GM18517 (cell line): ENCODE measurements at regions not wholly inside any gene's neighbourhood (a gene's known extent, or its start where the extent isn't known, plus 50 kb on each side); places are given as distances from the start of the nearest gene placed in this dataset.
"Not testable (repeated sequence)": the region's sequence is repeated elsewhere in the genome, so short reads cannot be mapped to it uniquely, and the experiment has no call there.

Experiments used
- ATAC-seq: cut with Tn5 transposase; IDR thresholded peaks from one replicate; pipeline ENCODE4 v1.9.1; 2021; ENCODE audit warnings: mild to moderate bottlenecking, moderate library complexity; ENCODE audit not compliant: unreplicated experiment

DNA sequence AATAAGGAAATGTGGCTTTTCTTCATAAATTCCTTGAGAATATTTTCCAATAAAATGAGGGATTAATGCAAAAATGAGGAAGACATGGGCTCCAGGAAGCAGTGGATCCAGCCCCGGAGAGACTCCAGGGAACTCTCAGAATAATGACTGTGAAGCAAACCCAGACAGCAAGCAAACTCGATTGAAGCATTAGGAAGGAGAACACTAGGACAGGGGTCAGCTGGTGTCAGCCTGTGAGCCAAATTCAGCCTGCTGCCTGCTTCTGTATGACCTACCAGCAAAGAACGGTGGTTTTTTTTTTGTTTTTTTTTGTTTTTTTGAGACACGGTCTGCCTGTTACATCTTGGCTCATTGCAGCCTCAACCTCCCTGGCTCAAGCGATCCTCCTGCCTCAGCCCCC is 133.9 kb upstream of the FOXN2 start:
- no peak for ATAC-seq

DNA sequence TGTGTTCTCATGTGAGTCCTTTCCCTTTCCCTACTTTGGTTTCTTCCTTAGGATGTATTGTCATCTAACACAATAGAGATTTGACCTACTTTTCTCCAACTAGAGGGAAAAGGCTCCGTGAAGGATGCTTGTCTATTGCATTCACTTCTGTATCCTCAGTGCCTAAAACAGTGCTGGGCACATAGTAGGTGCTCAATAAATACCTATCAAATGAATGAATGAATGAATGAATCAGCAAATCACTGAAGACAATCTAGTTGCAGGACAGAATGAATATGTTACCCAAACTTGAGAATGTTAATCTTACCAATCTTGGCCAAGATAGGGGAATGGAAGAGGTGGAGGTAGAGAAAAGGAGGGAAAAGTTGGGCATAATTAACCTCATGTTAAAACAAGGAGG is 131.2 kb upstream of the FOXN2 start:
- no peak for ATAC-seq

DNA sequence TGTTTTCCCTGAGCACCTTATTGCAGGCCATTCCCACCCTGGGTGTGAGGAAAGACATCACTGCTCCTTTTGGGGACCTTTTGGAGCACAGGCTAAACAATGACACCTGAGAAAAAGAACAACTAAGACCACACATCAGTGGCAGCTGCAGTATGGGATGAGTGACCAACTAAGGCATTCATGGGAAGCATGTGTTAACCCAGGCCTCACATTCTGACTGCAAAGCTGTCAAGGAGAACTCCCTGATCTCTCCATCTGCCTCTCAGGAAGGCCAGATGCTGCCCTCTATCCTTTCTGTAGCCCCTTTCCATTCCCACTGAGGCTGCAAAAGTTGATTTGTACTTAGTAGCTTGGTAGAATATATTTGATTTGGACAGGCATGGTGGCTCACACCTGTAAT is 130.5 kb upstream of the FOXN2 start:
- ATAC-seq: no peak

DNA sequence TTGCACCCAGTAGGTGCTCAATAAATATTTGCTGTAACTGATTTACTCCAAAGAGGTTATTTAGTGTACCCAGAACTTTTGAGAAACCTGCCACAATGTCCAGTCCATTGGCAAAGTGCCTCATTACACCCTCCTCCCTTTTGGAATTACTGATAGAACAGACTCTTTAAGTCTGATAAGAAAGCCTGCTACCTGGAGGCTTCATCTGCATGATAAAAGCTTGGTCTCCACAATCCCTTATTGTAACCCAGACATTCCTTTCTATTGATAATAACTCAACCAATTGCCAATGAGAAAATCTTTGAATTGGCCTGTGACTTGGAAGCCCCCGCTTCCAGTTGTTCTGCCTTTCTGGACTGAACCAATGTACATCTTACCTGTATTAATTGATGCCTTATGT is 127.0 kb upstream of the FOXN2 start:
- no peak for ATAC-seq

DNA sequence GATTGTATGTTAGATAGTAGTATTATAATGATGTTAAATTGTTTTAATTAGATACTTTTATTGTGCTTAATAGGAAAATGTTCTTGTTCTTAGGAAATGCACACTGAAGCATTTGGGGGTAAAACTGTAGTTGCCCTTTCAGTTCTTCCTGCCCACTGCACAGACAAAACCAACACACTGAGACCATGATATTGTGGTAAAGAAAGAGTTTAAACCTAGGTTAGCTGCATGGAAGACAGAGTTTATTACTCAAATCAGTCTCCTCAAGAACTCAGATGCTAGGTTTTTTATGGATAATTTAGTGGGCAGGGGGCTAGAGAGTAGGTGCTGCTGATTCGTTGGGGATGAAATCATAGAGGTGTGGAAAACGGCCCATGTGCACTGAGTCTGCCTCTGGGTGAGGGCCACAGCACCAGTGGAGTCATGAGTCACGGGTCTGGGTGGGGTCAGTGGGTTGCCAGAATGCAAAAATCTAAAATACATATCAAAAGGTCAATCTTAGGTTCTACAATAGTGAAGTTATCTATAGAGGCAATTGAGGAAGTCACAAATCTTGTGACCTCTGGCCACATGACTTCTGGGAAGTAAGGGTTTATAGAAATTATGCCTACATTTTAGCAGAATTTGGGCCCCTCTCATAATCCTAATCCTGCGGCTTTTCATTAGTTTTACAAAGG is 124.8 kb upstream of the FOXN2 start:
- no peak for ATAC-seq

DNA sequence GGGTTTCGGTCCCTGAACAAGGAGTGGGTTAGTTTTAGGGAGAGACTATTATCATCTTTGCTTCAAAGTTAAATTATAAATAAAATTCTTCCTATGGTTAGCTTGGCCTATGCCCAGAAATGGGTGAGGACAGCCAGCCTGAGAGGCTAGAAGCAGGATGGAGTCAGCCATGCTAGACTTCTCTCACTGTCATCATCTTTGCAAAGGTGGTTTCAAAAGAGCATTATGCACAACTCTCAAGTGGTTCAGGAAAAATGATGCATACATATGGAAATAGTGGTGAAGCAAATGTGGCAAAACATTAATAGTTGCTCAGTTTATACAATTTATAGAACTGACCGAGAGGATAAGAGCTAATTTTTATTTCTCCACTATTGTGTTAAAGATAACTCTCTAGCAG is 124.3 kb upstream of the FOXN2 start:
- ATAC-seq: no peak

DNA sequence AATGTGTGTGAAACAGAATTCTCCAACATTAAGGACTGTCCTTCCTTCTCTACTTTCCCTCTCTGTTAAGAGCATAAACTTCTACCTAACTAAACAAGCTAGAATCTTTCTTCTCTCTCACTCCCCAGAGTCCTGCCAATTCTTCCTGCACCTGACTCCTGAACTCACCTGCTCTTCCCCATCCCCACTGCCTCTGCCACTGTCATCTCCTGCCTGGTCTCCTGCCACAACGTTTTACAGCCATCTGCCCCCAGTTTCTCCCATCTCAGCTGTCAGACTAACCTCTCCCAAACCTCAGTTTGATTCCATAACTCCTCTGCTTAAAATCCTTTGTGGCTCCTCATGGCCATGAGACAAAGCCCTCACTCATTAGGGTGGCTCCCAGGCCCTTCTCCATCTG is 119.8 kb upstream of the FOXN2 start:
- no peak for ATAC-seq

DNA sequence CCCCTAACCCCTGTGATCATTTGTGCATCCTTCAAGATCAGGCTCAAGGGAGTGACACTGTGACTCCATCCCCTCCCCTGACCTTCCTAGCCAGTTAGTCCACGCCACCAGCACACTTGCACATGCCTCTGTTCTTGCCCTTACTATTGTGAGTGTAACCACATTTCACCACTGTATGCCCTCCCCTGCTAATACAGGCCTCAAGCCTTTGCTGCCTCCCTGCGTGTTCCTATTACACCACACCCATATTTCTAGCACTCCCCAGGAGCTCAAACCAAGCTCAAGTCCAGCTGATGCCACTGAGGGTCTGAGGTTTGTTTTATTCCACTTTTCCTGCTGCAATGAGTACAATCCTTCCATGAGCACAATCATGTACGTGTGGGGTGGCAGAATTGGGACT is 119.3 kb upstream of the FOXN2 start:
- ATAC-seq: no peak

DNA sequence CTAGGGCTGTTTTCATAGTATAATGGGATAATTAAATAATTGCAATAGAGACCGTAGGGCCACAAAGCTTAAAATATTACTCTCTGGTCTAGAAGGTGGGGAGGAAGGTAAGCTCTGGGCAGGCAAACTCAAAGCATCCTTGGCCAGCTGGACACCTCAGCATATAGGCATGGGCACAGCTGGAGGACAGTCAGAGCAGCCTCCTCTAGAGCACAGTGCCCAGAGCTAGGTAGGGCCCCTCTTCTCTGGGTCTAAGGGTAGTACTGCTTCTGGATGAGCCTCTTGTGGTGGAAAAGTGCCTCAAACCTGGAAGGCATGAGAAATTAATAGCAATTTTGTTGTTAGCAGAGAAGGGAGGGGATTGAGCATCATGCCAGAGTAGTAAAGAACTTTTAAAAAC is 116.9 kb upstream of the FOXN2 start:
- no peak for ATAC-seq

DNA sequence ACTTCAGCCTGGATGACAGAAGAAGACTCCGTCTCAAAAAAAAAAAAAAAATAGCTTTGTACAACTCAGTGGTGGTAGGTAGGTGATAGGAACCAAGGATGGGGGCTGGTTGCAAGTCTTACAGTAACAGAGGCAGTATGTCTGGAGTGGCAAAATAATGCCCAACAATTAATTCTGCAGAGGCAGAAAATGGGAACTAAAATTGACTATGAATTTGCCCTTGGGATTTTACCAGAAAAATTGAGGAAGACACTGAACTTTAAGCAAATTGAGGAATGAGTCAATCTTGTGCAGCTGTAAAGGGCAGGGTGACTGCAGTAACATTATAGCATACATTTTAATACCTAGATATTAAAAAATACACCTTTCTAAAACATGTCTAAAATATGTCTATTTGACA is 116.1 kb upstream of the FOXN2 start:
- no peak for ATAC-seq

DNA sequence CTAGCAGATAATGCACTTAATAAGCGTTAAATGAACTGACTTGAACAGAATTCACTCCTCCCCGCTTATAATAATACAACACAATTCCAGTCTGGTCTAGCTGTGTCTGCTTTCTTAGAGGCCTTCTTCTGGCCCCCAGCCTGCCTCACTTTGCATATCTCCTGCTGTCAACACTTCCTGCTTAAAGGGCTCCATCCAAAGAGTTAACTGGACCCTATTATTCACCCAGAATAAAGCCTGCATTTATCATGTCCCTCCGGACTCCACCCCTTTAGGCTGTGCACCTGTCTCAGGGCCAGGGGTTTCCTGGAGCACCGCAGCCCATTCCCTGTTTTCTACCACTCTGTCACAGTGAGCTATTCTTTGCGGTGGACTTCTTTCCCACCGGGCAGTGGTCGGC is 115.4 kb upstream of the FOXN2 start:
- ATAC-seq: no peak

DNA sequence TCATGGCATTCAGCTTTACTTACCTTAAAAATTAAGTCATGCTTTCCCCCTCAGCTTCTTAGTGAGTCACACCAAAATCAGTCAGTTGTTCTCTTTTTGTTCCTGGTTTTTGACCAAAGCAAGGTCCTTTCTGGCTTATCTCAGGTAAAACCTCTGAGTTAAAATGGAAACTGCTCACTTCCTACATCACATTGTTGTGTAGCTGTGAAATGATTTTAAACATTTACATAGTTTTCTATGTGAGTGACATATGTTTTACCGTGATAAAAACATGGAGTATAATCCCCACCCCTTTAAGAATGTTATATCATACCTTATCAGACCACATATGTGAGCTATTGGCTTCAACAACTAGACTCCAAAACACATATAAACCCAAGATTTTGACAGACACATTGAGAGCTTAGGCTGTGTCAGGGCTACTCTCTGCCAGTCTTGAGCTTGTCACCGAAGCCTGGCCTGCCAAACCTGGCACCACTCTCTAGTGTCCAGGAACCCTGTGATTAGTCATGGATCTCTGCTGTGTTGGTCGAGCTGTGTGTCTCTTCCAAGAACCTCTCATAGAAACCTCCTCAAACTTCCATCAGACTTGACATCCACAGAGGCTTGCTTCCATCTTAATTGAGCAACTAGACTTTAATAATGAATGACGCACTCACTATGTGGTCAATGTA is 113.7 kb upstream of the FOXN2 start:
- ATAC-seq: no peak

DNA sequence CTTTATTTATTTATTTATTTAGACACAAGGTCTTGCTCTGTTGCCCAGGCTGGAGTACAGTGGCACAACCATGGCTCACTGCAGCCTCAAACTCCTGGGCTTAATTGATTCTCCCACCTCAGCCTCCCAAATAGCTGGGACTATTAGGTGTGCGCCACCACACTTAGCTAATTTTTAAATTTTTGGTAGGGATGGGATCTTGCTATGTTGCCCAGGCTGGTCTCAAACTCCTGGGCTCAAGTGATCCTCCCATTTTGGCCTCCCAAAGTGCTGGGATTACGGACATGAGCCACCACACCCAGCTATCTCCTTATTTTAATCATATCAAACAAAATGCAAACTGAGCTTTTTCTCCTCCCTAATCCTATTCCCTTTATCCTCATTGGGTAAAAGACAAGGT is 113.0 kb upstream of the FOXN2 start:
- ATAC-seq: not testable (repeated sequence)

DNA sequence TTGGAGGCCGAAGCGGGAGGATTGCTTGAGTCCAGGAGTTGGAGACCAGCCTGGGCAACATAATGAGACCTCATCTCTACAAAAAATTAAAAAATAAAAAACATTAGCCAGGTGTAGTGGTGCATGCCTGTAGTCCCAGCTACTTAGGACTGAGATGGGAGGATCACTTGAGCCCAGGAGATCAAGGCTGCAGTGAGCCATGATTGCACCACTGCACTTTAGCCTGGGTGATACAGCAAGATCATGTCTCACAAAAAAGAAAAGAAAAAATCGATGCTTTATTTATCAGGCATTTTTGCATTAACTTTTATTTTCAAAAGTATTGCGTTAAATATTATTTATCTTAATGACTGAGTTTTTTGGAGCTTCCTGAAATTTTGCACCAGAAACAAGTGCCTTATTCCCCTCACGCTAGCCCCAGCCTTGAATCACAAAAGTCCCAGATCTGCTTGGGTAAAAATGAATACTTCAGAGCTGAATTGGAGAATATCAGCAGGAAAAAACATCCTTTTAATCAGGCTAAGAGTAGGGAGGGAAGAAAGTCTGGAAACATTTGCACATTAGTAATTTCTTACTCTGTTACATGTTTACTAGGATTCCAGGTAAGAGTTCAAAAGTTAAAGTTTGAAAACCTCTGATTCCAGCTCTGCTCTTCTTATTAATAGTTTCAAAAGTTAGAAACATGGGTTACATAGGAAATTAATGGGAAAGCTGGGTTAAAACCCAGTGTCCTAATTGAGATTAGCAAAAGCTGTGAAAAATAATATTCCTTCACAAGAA is 111.4 kb upstream of the FOXN2 start:
- ATAC-seq: no peak

DNA sequence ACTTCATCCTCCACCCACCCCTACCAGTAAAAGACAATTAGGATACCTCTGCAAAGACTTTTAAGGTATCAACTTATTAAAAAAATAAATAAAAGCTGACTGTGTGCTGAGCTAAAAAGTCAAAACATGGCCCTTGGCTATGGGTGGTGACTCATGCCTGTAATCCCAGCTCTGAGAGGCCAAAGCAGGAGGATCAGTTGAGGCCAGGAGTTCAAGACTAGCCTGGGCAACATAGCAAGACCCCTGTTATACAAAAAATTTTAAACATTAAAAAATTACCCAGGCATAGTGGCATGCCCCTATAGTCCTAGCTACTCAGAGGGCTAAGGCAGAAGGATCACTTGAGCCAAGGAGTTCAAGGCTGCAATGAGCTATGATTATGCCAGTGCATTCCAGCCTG is 110.8 kb upstream of the FOXN2 start:
- no peak for ATAC-seq

DNA sequence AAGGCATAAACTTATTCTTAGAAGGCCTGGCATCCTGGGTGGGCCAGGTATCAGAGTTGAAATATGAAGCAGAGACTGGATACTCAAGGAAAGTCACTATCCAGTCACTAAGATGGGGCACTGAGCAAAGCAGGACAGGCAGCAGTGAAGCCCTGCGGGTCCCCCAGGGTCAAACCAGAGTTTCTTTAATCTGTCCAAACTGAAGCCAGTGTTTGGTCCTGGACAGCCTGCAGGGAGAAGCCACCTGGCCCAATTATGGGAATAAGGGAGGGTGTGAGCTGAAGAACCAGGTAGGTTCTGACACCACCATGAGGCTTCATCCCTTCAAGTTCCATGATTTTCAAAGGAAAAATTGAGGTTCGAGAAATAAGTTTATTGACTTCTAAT is 109.7 kb upstream of the FOXN2 start:
- ATAC-seq: no peak

DNA sequence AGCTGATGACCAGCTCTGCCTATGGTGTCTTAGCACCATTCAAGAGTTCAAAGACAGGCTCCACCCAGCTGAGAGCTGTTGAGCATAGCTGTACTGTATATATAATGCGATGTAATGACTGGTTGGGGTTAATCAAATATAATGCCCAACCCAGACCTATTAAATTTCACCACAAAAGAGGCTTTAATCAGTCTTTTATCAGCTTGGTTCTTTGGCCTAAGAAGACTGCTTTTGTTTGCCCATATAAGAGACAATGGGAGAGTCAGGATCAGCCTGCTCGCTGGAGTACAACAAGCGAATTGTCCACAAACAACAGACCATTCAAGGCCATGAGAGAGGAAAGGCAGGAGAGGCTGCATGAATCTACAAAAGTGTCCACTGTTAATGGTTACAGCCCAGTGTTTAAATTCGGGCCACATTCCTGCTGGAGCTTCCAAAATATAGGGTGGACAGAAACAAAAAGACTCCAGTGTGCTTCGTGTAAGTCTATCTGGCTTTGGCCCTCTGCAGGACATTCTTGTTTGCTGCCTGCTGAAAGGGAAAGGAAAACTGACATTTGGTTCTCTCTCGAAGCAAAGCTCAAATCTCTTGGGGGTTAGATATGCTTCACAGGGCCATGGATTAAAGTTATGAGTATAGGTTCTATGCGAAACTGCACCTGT is 109.2 kb upstream of the FOXN2 start:
- peak; percentile 89 for ATAC-seq

DNA sequence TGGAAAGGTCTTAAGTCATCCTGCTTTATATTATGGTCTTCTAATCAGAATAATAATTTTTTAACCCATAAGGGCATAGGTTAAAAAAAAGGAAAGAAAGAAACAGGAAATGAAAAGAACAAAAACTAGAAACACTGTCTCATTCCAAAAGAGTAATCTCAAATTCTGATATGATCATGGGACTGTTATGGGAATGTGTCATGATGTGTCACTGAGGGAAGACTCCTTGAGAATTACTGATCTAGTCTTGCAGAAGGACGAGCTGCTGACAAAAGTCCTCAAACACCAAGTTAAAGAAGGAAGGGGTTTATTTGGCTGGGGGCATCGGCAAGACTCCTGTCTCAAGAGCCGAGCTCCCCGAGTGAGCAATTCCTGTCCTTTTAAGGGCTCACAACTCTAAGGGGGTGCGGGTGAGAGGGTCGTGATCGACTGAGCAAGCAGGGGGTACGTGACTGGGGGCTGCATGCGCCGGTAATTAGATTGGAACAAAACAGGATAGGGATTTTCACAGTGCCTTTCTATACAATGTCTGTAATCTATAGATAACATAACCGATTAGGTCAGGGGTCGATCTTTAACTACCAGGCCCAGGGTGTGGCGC is 108.3 kb upstream of the FOXN2 start:
- ATAC-seq: not testable (repeated sequence)

DNA sequence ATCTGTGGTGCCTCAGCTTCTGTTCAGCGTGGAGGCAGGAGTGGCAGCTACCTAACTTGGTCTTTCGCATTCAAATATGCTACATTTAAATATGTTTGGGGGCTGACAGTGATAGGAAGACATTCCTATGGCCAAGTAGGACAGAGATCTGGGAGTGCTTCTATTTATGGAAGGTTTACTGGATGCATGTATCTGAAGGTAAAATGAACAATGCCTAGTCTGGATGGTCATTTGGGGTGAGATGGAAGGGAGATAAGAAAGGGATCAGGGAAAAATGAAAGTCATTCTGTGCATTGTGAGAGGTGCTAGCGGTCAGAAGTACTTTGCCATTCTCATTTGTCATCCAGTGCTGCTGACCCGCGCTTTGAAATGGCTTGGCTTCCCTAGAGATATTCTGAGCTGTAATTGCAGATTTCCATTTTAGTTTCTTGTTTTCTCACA is 107.3 kb upstream of the FOXN2 start:
- no peak for ATAC-seq

DNA sequence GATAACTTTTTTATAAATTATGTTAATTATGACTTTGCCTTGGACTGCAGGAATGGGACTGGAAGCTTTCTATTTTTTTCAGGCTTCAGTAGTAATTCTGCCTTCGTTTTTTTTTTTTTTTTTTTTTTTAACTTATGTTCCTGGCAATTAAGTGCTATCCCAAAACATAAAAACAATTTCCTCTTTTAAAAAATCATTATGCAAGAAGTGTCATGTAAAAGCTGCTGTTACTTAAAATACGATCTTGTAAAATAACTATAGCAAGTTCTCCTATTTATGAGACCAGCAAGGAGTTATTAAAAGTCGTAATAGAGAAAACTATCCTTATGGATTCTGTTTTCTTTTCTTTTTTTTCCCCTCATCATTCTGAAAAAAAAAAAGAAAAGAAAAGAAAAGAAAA is 106.6 kb upstream of the FOXN2 start:
- no peak for ATAC-seq

DNA sequence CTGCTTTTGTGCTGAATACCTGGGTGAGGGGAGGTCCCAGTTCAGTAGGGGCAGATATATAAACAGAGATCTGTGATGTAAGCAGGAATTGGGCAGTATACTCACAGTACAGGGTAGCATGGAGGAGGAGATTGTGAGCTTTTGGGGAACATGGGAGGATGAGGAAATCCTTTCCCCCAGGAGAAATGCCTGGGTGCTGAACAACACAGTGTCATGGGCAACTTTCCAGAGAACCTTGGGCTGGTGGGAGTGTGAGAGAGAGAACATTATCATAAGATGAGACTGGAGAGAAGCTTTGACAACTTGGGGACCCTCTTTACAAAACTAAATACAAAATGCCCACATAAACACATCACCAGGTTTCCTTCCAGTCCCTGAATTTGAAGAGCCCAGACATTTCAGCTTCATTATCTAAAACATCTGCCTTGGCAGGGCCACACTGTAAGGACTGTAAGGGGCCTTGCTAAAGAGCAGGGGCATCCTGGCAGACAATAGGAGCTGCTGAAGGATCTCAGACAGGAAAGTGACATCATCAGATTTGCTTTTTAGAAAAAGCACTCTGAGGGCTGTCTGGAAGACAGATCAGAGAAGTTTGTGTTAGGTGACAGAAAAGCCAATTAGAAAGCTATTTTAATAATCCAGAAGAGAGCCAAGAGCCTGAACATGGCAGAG is 105.1 kb upstream of the FOXN2 start:
- no peak for ATAC-seq
